ENCODE measurements at regions not wholly inside any gene's neighbourhood (a gene's known extent, or its start where the extent isn't known, plus 50 kb on each side); places are given as distances from the start of the nearest gene placed in this dataset.

DNA sequence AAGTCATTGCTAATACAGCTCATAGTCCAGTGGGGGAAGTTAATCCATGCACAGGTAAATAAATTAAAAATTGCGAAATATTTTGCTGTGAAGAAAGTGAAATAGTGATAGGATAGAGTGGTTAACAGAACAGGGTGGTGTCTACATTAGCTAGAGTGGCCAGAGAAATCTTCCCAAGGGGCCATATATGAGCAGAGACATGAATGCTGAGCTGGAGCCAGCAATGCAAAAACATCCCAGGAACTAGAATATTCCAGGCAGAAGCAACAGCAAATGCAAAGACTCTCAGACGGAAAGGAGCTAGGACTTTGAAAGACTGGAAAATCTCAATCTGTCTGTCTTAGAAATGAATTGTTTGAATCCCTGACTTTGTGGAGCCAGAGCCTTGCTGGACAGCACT lies 1221.6 kb downstream of the MAT2B start:
- TF ChIP-seq GATA1 (IDR thresholded peaks at IDR 0.05; ENCODE audit: low read depth, low read length) = no peak
- no peak for TF ChIP-seq POLR2A (IDR thresholded peaks at IDR 0.05; ENCODE audit: low read length)
- DNase-seq = no peak

DNA sequence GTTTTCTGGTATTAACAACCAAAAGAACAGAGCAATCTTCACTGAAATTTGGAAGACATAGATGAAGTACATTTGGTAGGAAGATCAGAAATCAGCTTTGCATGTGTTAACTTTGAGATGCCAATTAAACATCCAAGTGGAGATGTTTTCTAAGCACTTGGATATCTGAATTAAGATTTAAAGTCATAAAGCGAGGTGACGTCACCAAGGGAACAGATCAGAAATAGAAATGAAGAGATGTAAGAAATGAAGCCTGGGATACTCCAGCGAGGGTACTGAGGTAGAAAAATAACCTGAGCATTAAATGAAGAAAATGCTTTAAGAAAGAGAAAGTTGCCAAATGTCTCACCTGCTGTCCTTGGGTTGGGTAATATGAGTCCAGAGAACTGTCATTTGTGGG lies 1223.3 kb downstream of the MAT2B start:
- no peak for TF ChIP-seq POLR2A (IDR thresholded peaks at IDR 0.05; ENCODE audit: low read length)
- TF ChIP-seq GATA1 (IDR thresholded peaks at IDR 0.05; ENCODE audit: low read depth, low read length) = no peak
- DNase-seq = no peak

- TF ChIP-seq GATA1 (IDR thresholded peaks at IDR 0.05; ENCODE audit: low read depth, low read length) = no peak
- no peak for TF ChIP-seq POLR2A (IDR thresholded peaks at IDR 0.05; ENCODE audit: low read length)
- DNase-seq = no peak
Measured at GRCh38 chr5:164735334-164735733, 1229.9 kb downstream of the MAT2B start.

DNA sequence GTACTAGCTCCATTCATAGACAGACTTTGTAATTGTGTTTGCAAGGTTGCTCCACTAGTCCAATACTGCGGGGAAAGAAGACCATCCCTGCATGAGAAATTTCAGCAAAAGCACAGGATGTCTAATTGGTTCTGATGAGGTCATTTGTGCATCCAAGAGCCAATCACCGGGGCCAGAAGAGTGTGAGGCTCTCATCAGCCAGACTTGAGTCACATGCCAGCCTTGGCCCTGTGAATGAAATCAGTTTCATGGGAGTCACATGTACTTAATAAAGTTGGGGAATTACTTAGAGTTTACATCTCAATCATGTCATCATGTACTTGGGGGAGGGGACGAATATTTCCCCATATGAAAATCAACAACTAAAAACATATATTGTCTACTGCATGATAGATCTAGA lies 1236.0 kb downstream of the MAT2B start:
- TF ChIP-seq GATA1 (IDR thresholded peaks at IDR 0.05; ENCODE audit: low read depth, low read length) (no peak), POLR2A (IDR thresholded peaks at IDR 0.05; ENCODE audit: low read length) (no peak)
- DNase-seq = no peak

GRCh38 chr5:164742025-164742424 lies 1236.6 kb downstream of the MAT2B start:
- TF ChIP-seq POLR2A (IDR thresholded peaks at IDR 0.05; ENCODE audit: low read length) (no peak), GATA1 (IDR thresholded peaks at IDR 0.05; ENCODE audit: low read depth, low read length) (no peak)
- DNase-seq = no peak

GRCh38 chr5:164746723-164747122 lies 1241.3 kb downstream of the MAT2B start:
- TF ChIP-seq GATA1 (IDR thresholded peaks at IDR 0.05; ENCODE audit: low read depth, low read length) (no peak), POLR2A (IDR thresholded peaks at IDR 0.05; ENCODE audit: low read length) (no peak)

DNA sequence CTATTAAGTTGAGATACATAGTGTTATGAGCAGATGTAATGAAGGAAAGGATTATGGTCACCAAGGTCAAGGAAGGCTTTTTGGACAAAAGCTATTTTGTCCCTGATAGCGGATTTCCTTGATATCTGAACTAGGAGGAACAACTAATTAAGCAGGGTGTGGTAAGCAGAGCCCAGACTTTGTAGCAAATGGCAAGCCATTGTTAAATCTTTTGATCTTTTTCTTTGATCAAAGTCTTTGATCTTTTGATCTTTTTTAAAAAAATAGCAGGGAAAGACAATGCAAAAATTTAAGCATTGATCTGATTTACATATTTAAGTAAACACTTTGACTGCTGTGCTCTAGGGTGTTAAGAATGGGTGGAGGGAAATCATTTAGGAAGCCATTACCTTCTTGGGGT lies 1242.0 kb downstream of the MAT2B start:
- no peak for TF ChIP-seq POLR2A (IDR thresholded peaks at IDR 0.05; ENCODE audit: low read length)
- TF ChIP-seq GATA1 (IDR thresholded peaks at IDR 0.05; ENCODE audit: low read depth, low read length) = no peak

More at GRCh38 chr5:164746723-164747122, 1241.3 kb downstream of the MAT2B start:
- no peak for DNase-seq

DNA sequence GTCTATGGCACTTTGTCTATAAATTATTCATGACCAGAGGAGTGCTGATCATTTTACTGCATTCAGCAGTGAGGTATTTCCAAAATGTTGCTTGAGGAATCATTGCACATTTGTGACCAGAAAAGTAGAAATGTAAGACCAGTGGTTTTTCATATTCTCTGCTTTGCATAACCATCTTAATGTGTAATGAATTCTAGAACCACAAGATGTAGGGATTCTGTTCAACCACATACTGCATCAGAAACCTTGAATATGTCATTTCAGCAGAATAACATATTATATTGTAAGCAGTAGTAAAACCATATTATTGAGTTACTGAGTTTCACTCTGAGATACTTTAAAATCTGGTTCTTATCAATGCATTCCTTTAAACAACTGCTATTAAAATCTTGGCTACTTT lies 1243.4 kb downstream of the MAT2B start:
- no peak for DNase-seq
- TF ChIP-seq GATA1 (IDR thresholded peaks at IDR 0.05; ENCODE audit: low read depth, low read length) = no peak
- no peak for TF ChIP-seq POLR2A (IDR thresholded peaks at IDR 0.05; ENCODE audit: low read length)

More for the DNA sequence above, 1242.0 kb downstream of the MAT2B start:
- no peak for DNase-seq

GRCh38 chr5:164753434-164753833 lies 1248.0 kb downstream of the MAT2B start:
- TF ChIP-seq POLR2A (IDR thresholded peaks at IDR 0.05; ENCODE audit: low read length) (no peak), GATA1 (IDR thresholded peaks at IDR 0.05; ENCODE audit: low read depth, low read length) (no peak)
- DNase-seq = no peak

DNA sequence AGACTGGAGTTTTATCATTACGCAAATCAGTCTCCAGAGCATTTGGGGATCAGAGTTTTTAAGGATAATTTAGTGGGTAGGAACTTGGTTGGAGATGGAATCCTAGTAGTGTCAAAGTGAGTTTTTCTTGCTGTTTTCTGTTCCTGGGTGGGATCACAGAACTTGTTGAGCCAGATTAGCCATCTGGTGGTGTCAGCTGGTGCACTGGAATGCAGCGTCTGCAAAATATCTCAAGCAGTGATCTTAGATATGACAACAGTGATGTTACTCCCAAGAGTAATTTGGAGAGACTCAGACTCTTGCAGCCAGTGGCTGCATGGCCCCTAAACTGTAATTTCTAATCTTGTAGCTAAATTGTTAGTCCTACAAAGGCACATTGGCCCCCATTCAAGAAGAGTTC lies 1257.8 kb downstream of the MAT2B start:
- peak in 1 of 2 experiments; percentile 18 for DNase-seq
- TF ChIP-seq GATA1 (IDR thresholded peaks at IDR 0.05; ENCODE audit: low read depth, low read length) = no peak
- TF ChIP-seq POLR2A (IDR thresholded peaks at IDR 0.05; ENCODE audit: low read length) = no peak

DNA sequence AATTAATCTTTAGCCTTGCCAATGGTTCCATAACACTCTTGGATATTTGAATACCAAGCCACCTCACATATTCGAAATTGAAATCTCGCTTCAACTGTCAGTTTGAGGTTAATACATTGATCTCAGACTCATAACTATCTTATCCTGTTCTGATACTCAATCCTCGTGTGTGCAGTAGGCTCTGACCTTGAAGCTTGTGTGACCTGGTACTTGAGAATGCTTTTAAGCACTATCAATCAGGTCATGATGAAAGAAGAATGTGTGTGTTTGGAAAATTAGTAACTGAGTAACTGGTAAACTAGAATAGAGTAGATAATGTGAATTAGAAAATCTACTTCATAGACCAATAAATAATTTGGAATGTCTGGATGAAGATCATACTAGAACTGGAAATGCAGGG lies 1266.7 kb downstream of the MAT2B start:
- TF ChIP-seq POLR2A (IDR thresholded peaks at IDR 0.05; ENCODE audit: low read length) = no peak
- no peak for TF ChIP-seq GATA1 (IDR thresholded peaks at IDR 0.05; ENCODE audit: low read depth, low read length)
- no peak for DNase-seq

GRCh38 chr5:164784230-164784629 lies 1278.8 kb downstream of the MAT2B start:
- no peak for DNase-seq
- TF ChIP-seq POLR2A (IDR thresholded peaks at IDR 0.05; ENCODE audit: low read length) (no peak), GATA1 (IDR thresholded peaks at IDR 0.05; ENCODE audit: low read depth, low read length) (no peak)

DNA sequence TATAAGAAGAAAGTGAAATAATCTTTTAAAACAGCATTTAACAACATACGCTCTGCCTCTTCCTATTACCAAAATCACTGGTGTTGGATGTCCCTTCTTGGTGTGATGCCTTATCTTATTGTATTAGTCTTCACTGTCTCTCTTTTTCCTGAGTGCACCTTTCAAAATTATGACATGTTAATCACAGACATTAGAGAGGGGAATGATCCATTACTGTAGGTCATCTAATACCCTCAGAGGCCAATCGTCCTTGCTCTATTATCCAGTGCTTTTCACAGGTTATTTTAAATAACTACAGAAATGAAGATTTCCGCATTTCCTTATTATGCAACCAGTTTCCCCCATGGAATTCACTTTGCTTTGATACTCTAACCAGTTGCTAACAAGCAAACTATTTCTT lies 1292.7 kb downstream of the MAT2B start:
- no peak for DNase-seq
- TF ChIP-seq POLR2A (IDR thresholded peaks at IDR 0.05; ENCODE audit: low read length) (no peak), GATA1 (IDR thresholded peaks at IDR 0.05; ENCODE audit: low read depth, low read length) (no peak)

DNA sequence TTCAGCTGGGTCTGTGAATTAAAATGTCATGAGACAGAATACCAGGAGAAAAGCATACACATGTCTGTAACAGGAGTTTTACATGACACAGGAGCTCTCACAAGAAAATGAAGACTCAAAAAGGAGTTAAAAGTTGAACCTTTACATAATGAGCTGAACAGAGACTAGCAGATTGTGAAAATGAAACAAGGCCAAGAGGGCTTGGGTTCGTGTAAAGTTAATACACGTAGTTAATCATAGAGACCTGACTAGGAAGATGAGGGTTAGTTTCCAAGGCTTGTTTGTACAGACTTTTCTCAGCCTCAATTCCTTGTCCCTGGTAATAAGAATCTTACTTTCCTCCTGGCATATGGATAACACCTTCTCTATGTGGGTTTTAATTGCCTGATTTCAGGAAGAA lies 1294.0 kb downstream of the MAT2B start:
- TF ChIP-seq POLR2A (IDR thresholded peaks at IDR 0.05; ENCODE audit: low read length) = no peak
- TF ChIP-seq GATA1 (IDR thresholded peaks at IDR 0.05; ENCODE audit: low read depth, low read length) = no peak
- DNase-seq = no peak

- no peak for TF ChIP-seq GATA1 (IDR thresholded peaks at IDR 0.05; ENCODE audit: low read depth, low read length)
- TF ChIP-seq POLR2A (IDR thresholded peaks at IDR 0.05; ENCODE audit: low read length) = no peak
Measured at GRCh38 chr5:164801910-164802309, 1296.5 kb downstream of the MAT2B start.

DNA sequence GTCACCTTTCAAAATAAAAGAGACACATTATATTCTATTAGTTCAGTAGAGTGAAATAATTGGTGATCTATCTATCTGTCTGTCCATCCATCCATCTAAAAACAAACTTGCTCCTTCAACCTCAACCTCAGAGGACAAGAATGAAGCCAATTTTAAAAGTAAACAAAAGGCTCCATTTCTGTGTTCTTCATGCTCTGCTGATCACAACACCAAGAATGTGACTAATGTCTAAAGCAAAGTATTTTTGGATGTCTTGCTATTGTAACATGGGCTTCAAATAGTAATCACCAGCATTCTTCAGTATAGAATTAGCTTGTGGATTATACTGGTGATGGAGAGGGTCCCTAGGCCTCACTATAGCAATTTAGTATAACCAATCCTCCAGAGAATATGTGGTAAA lies 1304.4 kb downstream of the MAT2B start:
- DNase-seq = no peak
- TF ChIP-seq POLR2A (IDR thresholded peaks at IDR 0.05; ENCODE audit: low read length) (no peak), GATA1 (IDR thresholded peaks at IDR 0.05; ENCODE audit: low read depth, low read length) (no peak)

More at GRCh38 chr5:164801910-164802309, 1296.5 kb downstream of the MAT2B start:
- DNase-seq = no peak
